Fibroblast of lung (primary cell): ENCODE measurements at regions not wholly inside any gene's neighbourhood (a gene's known extent, or its start where the extent isn't known, plus 50 kb on each side); places are given as distances from the start of the nearest gene placed in this dataset.

Experiments
- CTCF ChIP-seq, 2 donors: IDR thresholded peaks in 1 of 2; conservative IDR thresholded peaks in 1 of 2; 1 replicate in 1 of 2; 2 replicates in 1 of 2; pipeline ENCODE4 v1.5.1; 2011 to 2012; ENCODE audit warnings: low read length in 2 of 2, control low read depth in 1 of 2, inconsistent platforms in 1 of 2, low read depth in 1 of 2, mild to moderate bottlenecking in 1 of 2
- EZH2 ChIP-seq: IDR thresholded peaks from 2 replicates; pipeline ENCODE4 v1.5.1; 2012; ENCODE audit warnings: low read length, control low read depth, mild to moderate bottlenecking; ENCODE audit errors: missing control alignments

GRCh38 chr5:104325356-104325755 is 762.8 kb upstream of the NUDT12 start:
- TF ChIP-seq CTCF (conservative IDR thresholded peaks at IDR 0.05 in 1 of 2, IDR thresholded peaks at IDR 0.05 in 1 of 2; ENCODE audit: low read depth in 1 of 2, low read length in 2 of 2) (no peak), EZH2 (no peak)
